Activated CD8-positive, alpha-beta memory T cell treated with anti-CD3 and anti-CD28 coated beads, Interleukin-2, amount 10 ng/mL, durations not matched to agents 7 days and 5 days (primary cell): ENCODE measurements at regions not wholly inside any gene's neighbourhood (a gene's known extent, or its start where the extent isn't known, plus 50 kb on each side); places are given as distances from the start of the nearest gene placed in this dataset.

Source experiments
- ATAC-seq: fragments of 150-1000 bp; cut with Tn5 transposase; one replicate; pipeline ENCODE4 v1.10.0; 2021; ENCODE audit warnings: moderate library complexity
- CTCF ChIA-PET: fragments of 350-600 bp; sonication (Branson Sonifier 250); formaldehyde crosslinking; loops from one replicate; lab custom pipeline; 2021; ENCODE audit warnings: antibody characterized with exemption; lab: Charles Lee
- DNase-seq: peaks from one replicate; pipeline ENCODE4 v3.0.0-alpha.2; 2020
- H3K27ac Mint-ChIP-seq: one replicate; pipeline ENCODE4 v1.8.0; 2021; ENCODE audit warnings: mild to moderate bottlenecking, mixed read lengths
- H3K27me3 Mint-ChIP-seq: one replicate; pipeline ENCODE4 v1.8.0; 2021; ENCODE audit warnings: mixed read lengths
- H3K36me3 Mint-ChIP-seq: one replicate; pipeline ENCODE4 v1.8.0; 2021; ENCODE audit warnings: mild to moderate bottlenecking, mixed read lengths
- H3K4me1 Mint-ChIP-seq: one replicate; pipeline ENCODE4 v1.8.0; 2021; ENCODE audit warnings: mixed read lengths
- H3K4me3 Mint-ChIP-seq: one replicate; pipeline ENCODE4 v1.8.0; 2021; ENCODE audit warnings: mild to moderate bottlenecking, moderate library complexity, mixed read lengths
- H3K9me3 Mint-ChIP-seq: one replicate; pipeline ENCODE4 v1.8.0; 2022; ENCODE audit warnings: low read depth, mixed read lengths

- CTCF ChIA-PET = no interaction called here
- no peak for ATAC-seq
- Mint-ChIP-seq H3K27me3 (no peaks in the 10 kb centered on the region), H3K4me1 (no peaks in the 10 kb centered on the region), H3K4me3 (no peak overlapping the region), H3K27ac (no peak overlapping the region), H3K36me3 (no peaks in the 10 kb centered on the region), H3K9me3 (peaks cover 19% of the 10 kb centered on the region)
- DNase-seq = no peak
Observed at GRCh38 chr5:145375521-145375920, 459.6 kb downstream of the PRELID2 start.

- H3K4me1 Mint-ChIP-seq = no peaks in the 10 kb centered on the region
- no peaks in the 10 kb centered on the region for H3K9me3 Mint-ChIP-seq
- DNase-seq (no peak), ATAC-seq (no peak)
- H3K27ac Mint-ChIP-seq = no peak overlapping the region
- H3K27me3 Mint-ChIP-seq = no peaks in the 10 kb centered on the region
- H3K36me3 Mint-ChIP-seq = no peaks in the 10 kb centered on the region
- CTCF ChIA-PET = no interaction called here
- H3K4me3 Mint-ChIP-seq = no peak overlapping the region
Observed at GRCh38 chr5:145365464-145365863, 469.7 kb downstream of the PRELID2 start.

- no peaks in the 10 kb centered on the region for H3K4me1 Mint-ChIP-seq
- H3K4me3 Mint-ChIP-seq = no peak overlapping the region
- no peak overlapping the region for H3K27ac Mint-ChIP-seq
- CTCF ChIA-PET = no interaction called here
- DNase-seq (no peak), ATAC-seq (no peak)
- H3K36me3 Mint-ChIP-seq = no peaks in the 10 kb centered on the region
- no peaks in the 10 kb centered on the region for H3K9me3 Mint-ChIP-seq
- H3K27me3 Mint-ChIP-seq = no peaks in the 10 kb centered on the region
Observed at GRCh38 chr5:145362266-145362665, 472.9 kb downstream of the PRELID2 start.

GRCh38 chr5:145360936-145361335 lies 474.2 kb downstream of the PRELID2 start:
- Mint-ChIP-seq H3K4me1 (no peaks in the 10 kb centered on the region), H3K27me3 (no peaks in the 10 kb centered on the region), H3K9me3 (no peaks in the 10 kb centered on the region), H3K27ac (no peak overlapping the region), H3K4me3 (no peak overlapping the region), H3K36me3 (no peaks in the 10 kb centered on the region)
- DNase-seq (no peak), ATAC-seq (no peak)
- CTCF ChIA-PET = no interaction called here

GRCh38 chr5:145350513-145350912 lies 484.6 kb downstream of the PRELID2 start:
- Mint-ChIP-seq H3K4me1 (no peaks in the 10 kb centered on the region), H3K27me3 (no peaks in the 10 kb centered on the region), H3K27ac (no peak overlapping the region), H3K4me3 (no peak overlapping the region), H3K36me3 (no peaks in the 10 kb centered on the region), H3K9me3 (peaks cover 10% of the 10 kb centered on the region)
- DNase-seq (no peak), ATAC-seq (no peak)
- CTCF ChIA-PET = no interaction called here

- Mint-ChIP-seq H3K36me3 (no peaks in the 10 kb centered on the region), H3K27ac (no peak overlapping the region), H3K4me3 (no peak overlapping the region), H3K9me3 (peaks cover 6% of the 10 kb centered on the region), H3K4me1 (no peaks in the 10 kb centered on the region), H3K27me3 (no peaks in the 10 kb centered on the region)
- CTCF ChIA-PET = no interaction called here
- ATAC-seq (no peak), DNase-seq (no peak)
Observed at GRCh38 chr5:145347026-145347616, 488.0 kb downstream of the PRELID2 start.

- no peaks in the 10 kb centered on the region for H3K27me3 Mint-ChIP-seq
- no peaks in the 10 kb centered on the region for H3K4me1 Mint-ChIP-seq
- H3K36me3 Mint-ChIP-seq = no peaks in the 10 kb centered on the region
- ATAC-seq (no peak), DNase-seq (no peak)
- H3K9me3 Mint-ChIP-seq = peaks cover 2% of the 10 kb centered on the region
- H3K27ac Mint-ChIP-seq = no peak overlapping the region
- H3K4me3 Mint-ChIP-seq = no peak overlapping the region
- CTCF ChIA-PET = no interaction called here
Observed at GRCh38 chr5:145345511-145346287, 489.4 kb downstream of the PRELID2 start.

- no peaks in the 10 kb centered on the region for H3K4me1 Mint-ChIP-seq
- H3K27me3 Mint-ChIP-seq = no peaks in the 10 kb centered on the region
- CTCF ChIA-PET = no interaction called here
- no peaks in the 10 kb centered on the region for H3K36me3 Mint-ChIP-seq
- no peak overlapping the region for H3K4me3 Mint-ChIP-seq
- H3K27ac Mint-ChIP-seq = no peak overlapping the region
- DNase-seq = no peak
- ATAC-seq = no peak
- peaks cover 7% of the 10 kb centered on the region for H3K9me3 Mint-ChIP-seq
Observed at GRCh38 chr5:145341842-145342241, 493.3 kb downstream of the PRELID2 start.

- Mint-ChIP-seq H3K27me3 (no peaks in the 10 kb centered on the region), H3K9me3 (peaks cover 7% of the 10 kb centered on the region), H3K4me1 (no peaks in the 10 kb centered on the region), H3K4me3 (no peak overlapping the region), H3K36me3 (no peaks in the 10 kb centered on the region), H3K27ac (no peak overlapping the region)
- CTCF ChIA-PET = no interaction called here
- ATAC-seq = no peak
- no peak for DNase-seq
Observed at GRCh38 chr5:145340099-145340498, 495.0 kb downstream of the PRELID2 start.

- DNase-seq = no peak
- peaks cover 3% of the 10 kb centered on the region for H3K9me3 Mint-ChIP-seq
- CTCF ChIA-PET = no interaction called here
- no peaks in the 10 kb centered on the region for H3K4me1 Mint-ChIP-seq
- no peak overlapping the region for H3K4me3 Mint-ChIP-seq
- no peaks in the 10 kb centered on the region for H3K27me3 Mint-ChIP-seq
- H3K27ac Mint-ChIP-seq = no peak overlapping the region
- H3K36me3 Mint-ChIP-seq = no peaks in the 10 kb centered on the region
- ATAC-seq = no peak
Observed at GRCh38 chr5:145324767-145325479, 510.2 kb downstream of the PRELID2 start.

- no peak overlapping the region for H3K27ac Mint-ChIP-seq
- no peak for ATAC-seq
- CTCF ChIA-PET = no interaction called here
Observed at GRCh38 chr5:145324101-145324500, 511.0 kb downstream of the PRELID2 start.

GRCh38 chr5:145316282-145316681 lies 518.9 kb downstream of the PRELID2 start:
- H3K36me3 Mint-ChIP-seq = no peaks in the 10 kb centered on the region
- ATAC-seq = no peak
- H3K4me1 Mint-ChIP-seq = no peaks in the 10 kb centered on the region
- peaks cover 2% of the 10 kb centered on the region for H3K9me3 Mint-ChIP-seq
- CTCF ChIA-PET = no interaction called here
- H3K27ac Mint-ChIP-seq = no peak overlapping the region
- DNase-seq = no peak
- H3K4me3 Mint-ChIP-seq = no peak overlapping the region
- no peaks in the 10 kb centered on the region for H3K27me3 Mint-ChIP-seq

More at GRCh38 chr5:145324101-145324500, 511.0 kb downstream of the PRELID2 start:
- no peak for DNase-seq
- no peaks in the 10 kb centered on the region for H3K4me1 Mint-ChIP-seq
- no peaks in the 10 kb centered on the region for H3K27me3 Mint-ChIP-seq
- no peak overlapping the region for H3K4me3 Mint-ChIP-seq
- H3K9me3 Mint-ChIP-seq = peaks cover 5% of the 10 kb centered on the region
- no peaks in the 10 kb centered on the region for H3K36me3 Mint-ChIP-seq

GRCh38 chr5:145307866-145308382 lies 527.2 kb downstream of the PRELID2 start:
- ATAC-seq (no peak), DNase-seq (no peak)
- CTCF ChIA-PET = no interaction called here
- Mint-ChIP-seq H3K27ac (no peak overlapping the region), H3K4me1 (no peaks in the 10 kb centered on the region), H3K36me3 (no peaks in the 10 kb centered on the region), H3K4me3 (no peak overlapping the region), H3K27me3 (no peaks in the 10 kb centered on the region), H3K9me3 (no peaks in the 10 kb centered on the region)
